IPS DF 19.7 (cell line): ENCODE measurements at regions not wholly inside any gene's neighbourhood (a gene's known extent, or its start where the extent isn't known, plus 50 kb on each side); places are given as distances from the start of the nearest gene placed in this dataset.
"Not testable (repeated sequence)": the region's sequence is repeated elsewhere in the genome, so short reads cannot be mapped to it uniquely, and the experiment has no call there.

Source experiments
- DNase-seq: peaks from one replicate; pipeline ENCODE4 v3.0.0-alpha.2; 2013; ENCODE audit warnings: low read depth, low spot score

GRCh38 chr9:11500780-11501179 is 888.0 kb upstream of the PTPRD start:
- DNase-seq: no peak

GRCh38 chr9:11506980-11507379 is 894.2 kb upstream of the PTPRD start:
- no peak for DNase-seq

GRCh38 chr9:11537566-11537965 is 924.8 kb upstream of the PTPRD start:
- DNase-seq: no peak

- no peak for DNase-seq
Observed at GRCh38 chr9:11542781-11543180, 930.0 kb upstream of the PTPRD start.

GRCh38 chr9:11546231-11546630 is 933.4 kb upstream of the PTPRD start:
- no peak for DNase-seq

GRCh38 chr9:11549311-11549794 is 936.6 kb upstream of the PTPRD start:
- DNase-seq: no peak

GRCh38 chr9:11551106-11551505 is 938.3 kb upstream of the PTPRD start:
- DNase-seq: no peak

- DNase-seq: no peak
Observed at GRCh38 chr9:11558043-11558442, 945.2 kb upstream of the PTPRD start.

GRCh38 chr9:11559001-11559776 is 946.4 kb upstream of the PTPRD start:
- DNase-seq: no peak

GRCh38 chr9:11577522-11577921 is 964.7 kb upstream of the PTPRD start:
- no peak for DNase-seq

- no peak for DNase-seq
Observed at GRCh38 chr9:11595756-11596155, 983.0 kb upstream of the PTPRD start.

- no peak for DNase-seq
Observed at GRCh38 chr9:11618241-11618805, 1005.5 kb upstream of the PTPRD start.

GRCh38 chr9:11632691-11633090 is 1019.9 kb upstream of the PTPRD start:
- DNase-seq: no peak

- no peak for DNase-seq
Observed at GRCh38 chr9:11646831-11647230, 1034.0 kb upstream of the PTPRD start.

GRCh38 chr9:11653867-11654266 is 1039.3 kb upstream of the TYRP1 start:
- DNase-seq: no peak

- no peak for DNase-seq
Observed at GRCh38 chr9:11663913-11664312, 1029.3 kb upstream of the TYRP1 start.

- DNase-seq: no peak
Observed at GRCh38 chr9:11676821-11677220, 1016.4 kb upstream of the TYRP1 start.

- no peak for DNase-seq
Observed at GRCh38 chr9:11686733-11687132, 1006.5 kb upstream of the TYRP1 start.

GRCh38 chr9:11697126-11697525 is 996.1 kb upstream of the TYRP1 start:
- no peak for DNase-seq

GRCh38 chr9:11701706-11702105 is 991.5 kb upstream of the TYRP1 start:
- no peak for DNase-seq

- DNase-seq: no peak
Observed at GRCh38 chr9:11702548-11702947, 990.6 kb upstream of the TYRP1 start.

- DNase-seq: not testable (repeated sequence)
Observed at GRCh38 chr9:11704198-11704597, 989.0 kb upstream of the TYRP1 start.

- DNase-seq: no peak
Observed at GRCh38 chr9:11708899-11709298, 984.3 kb upstream of the TYRP1 start.
